HG03103 (cell line): ENCODE measurements at regions not wholly inside any gene's neighbourhood (a gene's known extent, or its start where the extent isn't known, plus 50 kb on each side); places are given as distances from the start of the nearest gene placed in this dataset.

Experiments
- ATAC-seq: cut with Tn5 transposase; IDR thresholded peaks from one replicate; pipeline ENCODE4 v1.9.1; 2021; ENCODE audit warnings: low read depth; ENCODE audit not compliant: unreplicated experiment

DNA sequence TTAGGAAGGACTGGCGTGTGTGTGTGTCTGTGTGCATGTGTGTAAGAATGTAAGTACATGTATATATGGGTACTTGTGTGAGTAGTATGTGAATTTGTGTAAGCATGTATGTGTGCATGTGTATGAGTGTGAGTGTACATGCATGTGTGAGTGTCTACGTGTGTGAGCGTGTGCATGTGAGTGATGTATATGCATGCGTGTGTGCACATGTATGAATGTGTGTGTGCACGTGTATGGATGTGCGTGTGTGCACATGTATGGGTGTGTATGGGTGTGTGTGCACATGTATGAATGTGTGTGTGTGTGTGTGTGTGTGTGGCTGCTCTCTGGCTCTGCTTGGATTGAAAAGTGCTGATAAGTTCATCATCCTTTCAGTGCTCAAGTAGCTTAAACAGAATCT, 154.5 kb downstream of the TENT4A start:
- ATAC-seq: no peak

DNA sequence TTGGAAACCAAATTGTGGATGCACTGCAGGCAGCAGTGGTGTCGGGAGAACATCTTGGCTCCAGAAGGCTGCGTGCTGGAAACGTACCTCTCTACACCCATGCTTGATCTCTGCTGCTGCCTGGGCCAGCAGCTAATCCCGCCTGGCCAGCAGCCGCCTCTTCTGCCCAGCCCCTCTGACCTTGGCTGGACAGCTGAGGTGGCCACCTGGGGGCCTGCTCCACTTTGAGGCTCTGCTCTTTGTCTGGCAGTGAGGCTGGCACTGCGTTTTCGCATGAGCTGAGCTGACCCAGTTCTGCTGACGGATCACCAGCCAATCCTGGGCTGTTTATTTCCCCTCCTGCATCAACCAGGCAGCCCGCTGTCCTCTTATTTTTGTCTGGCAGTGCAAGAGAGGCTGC, 154.9 kb downstream of the TENT4A start:
- ATAC-seq: no peak

DNA sequence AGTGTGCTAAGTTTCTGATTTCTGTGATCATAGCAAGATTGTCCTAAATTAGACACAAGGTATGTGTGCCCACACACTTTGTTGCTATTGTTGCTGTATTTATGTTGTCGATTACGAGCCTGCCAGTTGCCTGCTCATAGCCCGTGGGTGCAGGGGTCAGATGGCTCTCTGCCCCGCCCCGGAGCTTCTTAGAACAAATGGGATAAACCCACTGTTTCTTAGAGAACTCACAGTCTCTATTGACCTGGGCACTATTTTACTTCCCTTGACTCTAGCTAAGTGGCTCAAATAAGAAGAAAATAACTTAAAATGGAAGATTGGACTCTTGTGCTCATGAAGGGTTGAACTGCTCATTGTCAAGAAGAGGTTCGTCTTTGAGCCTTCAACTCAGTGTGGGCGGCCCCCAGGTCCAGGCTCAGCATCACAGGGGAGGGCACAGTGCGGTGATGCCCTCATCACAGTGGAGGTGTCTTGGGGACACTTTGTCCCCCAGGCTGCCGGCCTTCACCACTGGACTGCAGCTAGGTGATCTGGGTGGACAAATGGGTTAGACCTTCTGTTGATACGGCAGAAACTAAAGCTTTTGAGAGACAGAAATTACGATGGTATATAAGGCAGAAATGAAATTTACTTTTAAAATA, 155.5 kb downstream of the TENT4A start:
- no peak for ATAC-seq

DNA sequence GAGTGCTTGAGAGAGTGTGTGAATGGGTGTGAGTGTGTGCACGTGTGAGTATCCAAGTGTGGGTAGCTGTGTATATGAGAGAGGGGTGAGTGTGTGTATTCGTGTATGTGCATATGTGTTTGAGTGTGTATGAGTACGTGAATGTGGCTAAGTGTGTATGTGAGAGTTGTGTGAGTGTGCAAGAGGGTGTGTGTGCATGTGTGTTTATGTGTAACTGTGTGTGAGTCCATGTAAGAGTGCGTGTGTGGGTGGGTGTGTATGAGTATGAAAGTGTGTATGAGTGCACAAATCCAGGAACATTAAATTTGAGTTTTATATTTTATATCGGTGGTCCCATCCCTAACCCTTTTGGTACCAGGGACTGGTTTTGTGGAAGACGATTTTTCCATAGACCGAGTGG, 156.4 kb downstream of the TENT4A start:
- ATAC-seq: no peak

DNA sequence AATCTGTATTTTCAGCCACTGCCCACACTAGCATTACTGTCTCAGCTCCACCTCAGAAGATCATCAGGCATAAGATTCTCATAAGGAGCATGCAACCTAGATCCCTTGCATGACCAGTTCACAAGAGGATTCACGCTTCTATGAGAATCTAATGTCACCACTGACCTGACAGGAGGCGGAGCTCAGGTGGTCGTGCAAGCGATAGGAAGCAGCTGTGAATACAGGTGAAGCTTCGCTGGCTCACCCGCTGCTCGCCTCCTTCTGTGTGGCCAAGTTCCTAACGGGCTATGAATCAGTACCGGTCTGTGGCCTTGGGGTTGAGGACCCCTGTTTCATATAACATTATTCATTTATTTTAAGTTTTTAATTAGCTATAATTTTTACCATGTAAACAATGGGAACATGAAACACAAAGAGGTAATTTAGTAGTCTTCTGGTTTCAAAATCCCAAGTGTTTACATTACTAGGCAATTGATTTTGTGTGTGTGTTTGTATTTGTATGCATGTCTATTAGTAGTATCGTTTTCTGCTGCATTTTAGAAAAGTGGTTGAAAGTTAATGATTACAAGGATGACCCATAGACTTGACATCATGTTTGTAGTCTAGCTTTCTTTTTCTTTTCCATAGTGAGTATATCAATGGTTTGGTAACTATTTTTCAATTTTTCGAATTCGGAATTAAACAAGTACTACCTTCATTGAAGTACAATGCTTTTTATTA, 159.4 kb downstream of the TENT4A start:
- no peak for ATAC-seq

DNA sequence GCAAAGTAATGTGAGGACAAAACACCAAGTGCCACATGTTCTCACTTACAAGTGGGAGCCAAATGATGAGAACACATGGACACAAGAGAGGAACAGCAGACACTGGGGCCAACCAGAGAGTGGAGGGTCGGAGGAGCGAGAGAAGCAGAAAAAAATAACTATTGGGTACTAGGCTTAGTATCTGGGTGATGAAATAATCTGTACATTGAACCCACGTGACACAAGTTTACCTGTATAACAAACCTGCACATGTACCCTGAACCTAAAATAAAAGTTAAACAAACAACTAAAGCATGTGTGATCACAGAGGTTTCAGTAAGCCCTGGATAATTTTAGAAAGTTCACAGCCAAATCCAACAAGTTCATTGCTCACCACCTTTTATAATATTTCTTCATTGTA, 160.1 kb downstream of the TENT4A start:
- no peak for ATAC-seq

DNA sequence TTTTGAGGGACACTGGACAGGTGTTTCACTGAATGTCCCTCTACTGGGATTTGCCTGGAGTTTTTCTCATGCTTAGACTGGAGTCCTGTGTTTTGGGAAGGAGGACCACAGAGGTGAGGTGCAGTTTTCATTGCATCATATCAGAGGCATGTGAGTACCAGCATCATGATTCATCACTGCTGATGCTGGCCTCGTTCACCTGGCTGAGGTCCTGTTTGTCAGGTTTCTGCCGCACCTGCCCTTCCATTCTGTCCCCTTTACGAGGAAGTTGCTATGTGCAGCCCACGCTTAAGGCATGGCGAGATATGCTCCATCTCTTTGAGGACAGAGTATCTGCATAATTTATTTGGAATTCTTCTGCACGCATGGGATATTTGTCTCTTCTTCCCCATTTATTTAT, 162.1 kb downstream of the TENT4A start:
- ATAC-seq: no peak

DNA sequence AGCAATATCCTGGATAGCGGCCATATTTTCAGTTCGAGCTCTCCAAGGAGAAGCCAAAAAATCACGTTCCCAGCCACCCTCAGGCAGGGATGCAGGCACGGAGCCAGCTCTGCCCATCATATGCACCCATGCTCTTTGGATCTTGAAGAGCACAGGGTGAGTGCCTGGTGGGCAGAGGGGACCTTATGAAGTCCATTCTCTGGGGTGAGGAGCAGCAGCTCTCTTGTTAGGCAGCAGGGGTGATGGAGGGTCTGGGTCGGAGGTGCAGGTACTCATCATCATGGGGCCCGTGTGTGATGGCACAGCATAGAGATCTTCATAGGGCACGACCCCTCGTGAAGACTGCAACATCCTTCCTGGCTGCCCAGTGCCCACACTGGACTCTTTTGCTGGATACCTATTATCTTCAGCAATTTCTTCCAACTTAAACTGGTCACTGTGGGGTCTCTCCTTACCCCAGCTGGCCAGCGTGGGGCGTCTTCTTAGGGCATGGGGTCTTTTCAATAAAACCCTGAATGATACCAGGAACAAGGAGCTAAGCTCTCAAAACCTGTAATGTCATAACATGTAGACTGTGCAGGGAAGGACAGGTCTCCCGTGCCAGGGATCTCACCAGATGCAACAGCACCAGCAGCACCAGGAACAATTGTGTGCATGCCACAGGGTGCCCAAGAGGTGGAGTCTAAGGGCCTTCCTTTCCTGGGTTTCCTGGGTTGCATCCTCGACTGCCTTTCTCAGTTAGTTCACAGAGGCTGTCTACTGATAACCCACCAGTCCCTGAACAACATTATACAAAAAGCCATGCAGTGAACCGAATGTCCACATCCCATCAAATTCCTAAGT, 165.0 kb downstream of the TENT4A start:
- ATAC-seq: no peak

DNA sequence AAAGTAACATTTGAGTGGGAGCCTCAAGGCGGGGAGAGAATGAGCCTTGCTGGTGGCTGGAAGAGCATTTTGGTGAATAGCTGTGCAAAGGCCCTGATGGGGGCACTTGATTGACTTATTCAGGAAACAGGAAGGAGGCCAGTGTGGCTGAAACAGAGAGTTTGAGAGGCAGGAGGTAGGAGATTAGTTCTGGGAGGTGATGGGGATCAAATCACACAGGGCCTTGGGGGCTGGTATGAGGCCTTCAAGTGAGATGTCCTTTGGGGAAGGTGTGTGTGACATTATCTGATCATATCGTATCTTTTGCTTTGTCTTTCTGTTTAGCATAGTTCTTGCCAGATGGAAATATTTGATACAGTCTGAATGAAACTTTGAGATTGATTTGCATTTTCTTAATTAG, 172.3 kb downstream of the TENT4A start:
- ATAC-seq: no peak

DNA sequence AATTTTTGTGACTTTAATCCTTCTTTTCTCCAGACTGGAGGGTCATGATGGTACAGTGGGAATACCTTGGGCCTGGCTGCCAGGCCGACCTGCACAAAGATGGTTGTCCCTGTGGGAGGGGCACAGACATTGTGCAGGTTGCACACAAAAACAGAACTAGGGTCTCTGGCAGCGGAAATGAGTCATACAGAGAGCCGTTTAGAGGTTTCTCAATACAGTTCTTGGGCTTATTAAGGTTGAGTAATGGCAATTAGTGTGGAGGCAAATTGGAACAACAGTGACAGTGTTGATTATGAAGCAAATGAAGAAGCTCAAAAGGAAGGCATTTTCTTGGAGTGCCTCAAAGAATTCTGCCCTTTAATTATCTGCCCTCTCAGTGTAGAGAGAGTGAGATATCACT, 173.6 kb downstream of the TENT4A start:
- ATAC-seq: no peak

DNA sequence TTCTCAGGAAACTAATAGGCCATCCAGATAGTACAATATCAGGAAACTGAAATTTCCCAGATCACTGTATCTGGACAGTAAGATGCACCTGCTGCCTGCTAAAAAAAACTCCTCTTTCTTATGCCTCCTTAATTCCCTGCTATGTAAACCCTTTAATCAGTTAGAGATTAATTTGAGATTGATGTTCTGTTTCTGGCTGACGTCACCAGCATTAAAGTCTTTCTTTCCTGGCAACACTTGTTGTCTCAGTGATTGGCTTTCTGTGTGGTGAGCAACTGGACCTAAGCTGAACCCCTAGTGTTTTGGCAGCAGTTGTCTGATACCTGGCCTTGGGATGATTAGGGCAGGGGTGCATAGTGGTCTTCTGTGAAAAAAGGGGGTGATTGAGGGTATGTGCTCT, 175.8 kb downstream of the TENT4A start:
- ATAC-seq: no peak

DNA sequence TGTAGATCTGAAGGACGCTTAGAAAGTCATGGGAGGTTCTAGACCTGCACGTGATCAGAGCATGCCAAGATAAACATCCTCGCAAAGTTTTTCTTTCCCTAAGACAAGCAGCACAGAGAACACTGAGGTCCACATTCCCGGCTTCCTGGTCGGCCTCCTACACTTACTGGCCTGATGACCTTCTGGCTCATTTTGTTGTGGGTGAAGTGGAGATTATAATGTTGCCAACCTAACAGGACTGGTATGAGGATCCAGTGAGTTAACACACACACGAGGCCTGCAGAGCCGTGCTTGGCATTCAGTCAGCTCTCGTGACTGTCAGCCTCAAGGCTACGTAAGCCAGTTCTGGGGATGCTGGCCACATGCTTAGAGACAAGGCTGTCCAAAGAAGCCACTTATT, 186.0 kb downstream of the TENT4A start:
- no peak for ATAC-seq

DNA sequence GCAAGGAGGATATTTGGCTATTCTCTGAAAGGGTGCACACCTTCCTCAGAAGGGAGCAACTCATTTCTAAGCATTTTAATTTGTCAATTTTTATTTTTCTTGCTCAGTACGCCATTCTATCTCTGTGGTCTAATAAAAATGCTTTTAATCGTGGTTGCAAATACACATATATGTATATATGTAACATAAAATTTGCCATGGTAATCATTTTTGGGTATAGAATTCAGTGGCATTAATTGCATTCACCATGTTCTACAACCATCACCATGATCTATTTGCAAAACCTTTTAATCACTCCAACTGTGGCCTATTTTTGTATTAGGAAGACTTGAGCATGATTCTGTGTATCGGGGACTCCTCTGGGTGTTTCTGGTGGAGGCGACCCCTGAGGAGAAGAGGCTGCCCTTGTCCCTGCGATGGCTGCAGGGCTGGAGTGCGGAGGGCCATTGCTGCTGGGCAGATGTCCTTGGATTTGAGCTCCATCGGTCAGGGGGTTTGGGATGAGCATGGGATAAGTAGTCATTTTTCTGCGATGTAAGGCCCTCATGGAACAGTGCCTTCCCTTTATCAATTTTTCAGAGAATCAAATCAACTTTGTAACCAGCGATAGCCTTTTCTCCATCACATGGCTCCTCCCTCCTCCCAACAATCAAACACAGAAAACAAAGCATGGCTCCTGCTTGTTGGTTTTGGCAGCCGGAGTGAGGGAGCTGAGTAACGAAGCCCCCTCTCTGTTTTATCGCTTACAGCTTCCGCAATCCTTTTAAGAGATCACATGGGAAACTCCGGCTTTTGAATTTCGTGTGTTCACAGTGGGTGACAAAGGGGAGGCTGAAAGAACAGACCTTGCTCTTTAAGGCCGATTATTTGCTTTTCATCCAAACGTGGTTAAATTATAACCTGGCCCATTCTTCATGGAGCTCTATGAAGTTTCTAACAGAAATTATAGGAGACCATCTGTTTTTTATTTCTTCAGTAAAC, 187.3 kb downstream of the TENT4A start:
- no peak for ATAC-seq

DNA sequence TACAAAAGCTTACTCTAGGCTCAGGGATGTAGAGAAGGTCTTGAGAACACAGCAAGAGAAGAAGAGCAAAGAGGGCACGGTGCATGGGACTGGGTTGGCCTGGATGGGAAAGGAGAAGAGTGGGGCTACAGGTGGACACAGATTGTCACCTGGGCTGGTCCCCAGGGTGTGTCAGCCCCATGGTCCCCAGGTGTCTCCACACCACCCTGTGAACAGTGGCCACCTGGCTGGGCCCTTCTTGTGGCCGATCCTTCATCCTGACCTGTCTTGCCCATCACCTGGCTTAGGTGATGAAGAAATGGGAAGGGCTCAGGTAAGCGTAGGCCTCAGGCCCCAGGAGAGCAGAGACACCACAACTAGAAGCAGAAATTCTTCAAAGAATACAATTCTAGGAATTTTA, 188.9 kb downstream of the TENT4A start:
- ATAC-seq: no peak

DNA sequence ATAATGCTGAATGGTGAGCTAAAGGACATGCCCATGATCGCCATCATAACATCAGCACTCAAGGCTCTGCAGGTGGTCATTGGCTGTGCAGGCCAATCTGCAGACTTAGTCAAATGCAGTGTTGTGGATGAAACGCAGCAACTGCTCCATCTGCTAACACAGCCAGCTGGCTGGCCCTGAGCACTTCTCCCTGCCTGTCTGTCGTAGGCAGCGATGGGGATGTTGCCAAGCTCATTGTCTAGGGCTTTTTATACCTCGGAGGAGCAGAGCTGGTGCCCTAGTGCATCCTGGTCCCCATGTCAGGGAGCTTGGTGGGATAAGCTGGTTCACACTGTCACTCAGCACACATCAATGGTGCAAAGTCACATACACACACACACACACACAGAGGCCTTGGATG, 189.4 kb downstream of the TENT4A start:
- no peak for ATAC-seq

DNA sequence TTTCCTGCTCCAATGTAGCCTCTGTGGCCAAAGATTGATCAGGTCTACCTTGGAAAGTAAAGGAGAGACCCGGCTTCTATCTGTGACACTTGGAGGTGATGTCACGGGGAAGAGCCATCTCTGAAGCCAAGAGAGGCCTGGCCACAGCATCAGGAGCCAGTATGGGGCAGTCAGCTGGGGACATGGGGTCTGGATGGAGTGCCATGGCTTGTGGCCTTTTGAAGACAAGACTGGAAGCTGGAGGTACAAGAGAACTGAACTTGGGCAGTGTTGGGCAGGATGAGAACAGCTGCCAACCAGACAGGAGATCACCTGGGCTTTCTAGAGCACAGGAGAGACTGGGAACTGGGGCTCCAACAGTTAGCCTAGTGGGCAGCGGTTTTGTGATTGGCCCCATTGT, 190.7 kb downstream of the TENT4A start:
- no peak for ATAC-seq

DNA sequence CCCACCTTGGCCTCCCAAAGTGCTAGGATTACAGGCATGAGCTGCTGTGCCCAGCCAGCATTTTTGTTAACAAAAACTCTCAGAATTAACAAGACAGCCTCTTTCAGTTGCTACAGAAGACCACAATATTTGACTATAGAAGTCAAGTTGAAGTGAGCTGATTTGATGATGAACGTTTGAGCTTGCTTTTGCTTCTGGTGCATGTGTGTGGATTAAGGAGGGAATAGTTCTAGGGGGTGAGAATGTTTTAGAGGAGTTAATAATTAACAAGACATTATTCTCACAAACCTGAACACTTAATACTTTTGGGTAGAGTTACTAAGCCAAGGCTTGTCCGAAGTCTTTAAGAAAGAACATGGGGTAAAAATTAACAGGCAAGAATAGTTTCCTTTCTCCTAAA, 191.6 kb downstream of the TENT4A start:
- no peak for ATAC-seq

DNA sequence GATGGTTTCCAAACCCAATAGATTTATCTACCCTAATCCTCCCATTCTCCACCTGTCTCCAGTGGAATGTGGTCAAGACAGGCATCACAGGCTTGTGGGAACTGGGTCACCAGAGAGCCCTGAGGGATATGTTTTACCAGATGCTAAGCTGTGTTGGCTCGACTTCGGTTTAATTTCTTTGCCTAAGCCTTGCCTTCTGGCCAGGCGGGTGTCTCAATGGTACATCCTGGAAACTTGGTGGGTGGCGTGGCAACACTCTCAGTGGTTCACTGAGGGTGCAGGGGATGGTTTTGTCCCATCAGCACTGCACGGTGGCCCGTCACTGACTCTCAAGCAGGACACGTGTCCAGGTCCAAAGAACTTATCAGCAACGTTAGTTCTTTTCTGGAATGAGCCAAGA, 192.2 kb downstream of the TENT4A start:
- no peak for ATAC-seq

DNA sequence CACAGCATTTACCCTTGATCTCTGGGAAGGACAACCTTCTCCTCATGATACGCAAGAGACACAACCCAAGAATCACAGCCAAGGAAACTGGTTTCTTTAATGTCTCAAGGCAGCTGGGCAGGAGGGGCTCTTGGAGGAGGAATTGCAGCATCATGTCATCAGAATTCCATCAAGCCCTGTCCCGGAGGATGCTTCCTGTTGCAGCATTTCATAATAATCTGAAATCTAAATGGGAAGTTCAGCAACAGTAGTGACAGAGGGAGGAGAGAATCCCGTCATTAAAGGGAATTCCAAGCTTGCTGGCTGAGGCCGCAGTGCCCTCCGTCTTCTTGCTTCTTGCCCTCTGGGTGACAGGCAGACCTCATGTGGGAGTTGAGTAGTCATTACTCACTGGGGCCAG, 192.7 kb downstream of the TENT4A start:
- ATAC-seq: no peak

DNA sequence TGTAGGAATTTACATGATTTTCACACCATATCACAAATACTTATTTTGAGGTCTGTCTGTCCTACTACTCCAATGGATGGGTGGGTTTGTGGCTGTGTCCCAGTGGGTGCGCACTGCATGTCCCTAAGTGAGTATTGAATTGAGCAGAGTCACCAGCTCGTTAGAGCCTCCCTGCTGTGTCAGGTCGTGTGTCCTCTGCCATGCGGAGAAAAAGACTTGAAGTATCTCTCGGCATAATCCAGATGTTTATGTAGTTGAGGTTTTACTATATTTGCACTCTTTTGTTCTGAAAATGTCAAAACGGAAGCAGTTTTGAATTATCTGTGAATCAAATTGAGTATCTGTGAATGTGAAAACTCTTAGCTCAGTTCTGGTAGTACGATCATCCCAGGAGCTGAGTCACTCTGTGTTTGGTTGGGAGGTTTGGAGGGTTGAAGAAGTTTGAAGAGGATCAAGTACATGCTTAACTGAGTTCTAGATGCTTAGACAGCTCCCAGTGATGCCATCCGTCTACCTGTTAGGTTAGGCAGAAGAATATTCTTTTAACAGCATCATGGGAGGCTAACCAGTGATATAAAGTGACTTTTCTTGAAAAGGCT, 194.2 kb downstream of the TENT4A start:
- ATAC-seq: no peak
